Stimulated activated effector memory CD8-positive, alpha-beta T cell treated with anti-CD3 and anti-CD28 coated beads, Interleukin-12 subunit alpha, Interleukin-12 subunit beta, amount 100 ng/mL, for 72 hours (primary cell): ENCODE measurements at regions not wholly inside any gene's neighbourhood (a gene's known extent, or its start where the extent isn't known, plus 50 kb on each side); places are given as distances from the start of the nearest gene placed in this dataset.
"Not testable (repeated sequence)": the region's sequence is repeated elsewhere in the genome, so short reads cannot be mapped to it uniquely, and the experiment has no call there.

Experiments used
- ATAC-seq: fragments of 150-1000 bp; cut with Tn5 transposase; 2 replicates; pipeline ENCODE4 v1.10.0; 2021
- DNase-seq, 2 donors: peaks; one replicate each; pipeline ENCODE4 v3.0.0; 2021 to 2022; ENCODE audit warnings: low spot score in 2 of 2
- H3K27ac Mint-ChIP-seq: one replicate; pipeline ENCODE4 v1.8.0; 2022; ENCODE audit warnings: mild to moderate bottlenecking, mixed read lengths
- H3K36me3 Mint-ChIP-seq: one replicate; pipeline ENCODE4 v1.8.0; 2022; ENCODE audit warnings: mild to moderate bottlenecking, mixed read lengths
- H3K4me1 Mint-ChIP-seq: one replicate; pipeline ENCODE4 v1.8.0; 2022; ENCODE audit warnings: mixed read lengths
- H3K4me3 Mint-ChIP-seq: one replicate; pipeline ENCODE4 v1.8.0; 2022; ENCODE audit warnings: mild to moderate bottlenecking, mixed read lengths
- H3K9me3 Mint-ChIP-seq: one replicate; pipeline ENCODE4 v1.8.0; 2022; ENCODE audit warnings: mixed read lengths

DNA sequence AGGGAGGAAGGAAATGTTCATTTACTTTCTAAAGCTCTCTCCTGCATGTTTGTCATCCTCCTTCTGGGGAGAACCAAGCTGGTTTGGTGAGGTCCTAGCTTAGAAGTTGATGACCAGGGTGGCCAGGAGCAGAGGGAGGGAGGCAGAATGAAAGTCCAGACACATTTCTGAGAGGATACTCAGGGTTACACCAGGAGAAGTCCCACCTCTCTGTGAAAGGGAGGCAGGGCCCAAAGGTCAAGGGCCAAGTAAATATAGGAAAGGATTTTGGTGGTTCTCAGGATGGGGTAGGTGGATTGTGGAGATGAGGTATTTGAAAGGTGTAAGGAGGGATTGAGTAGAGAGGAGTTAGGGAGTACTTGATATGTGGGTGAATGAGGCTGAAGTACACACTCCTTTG lies 58.0 kb upstream of the FBXO11 start:
- DNase-seq (no peak), ATAC-seq (no peak)
- Mint-ChIP-seq H3K4me3 (no peak overlapping the region), H3K4me1 (no peaks in the 10 kb centered on the region), H3K27ac (no peak overlapping the region), H3K36me3 (no peaks in the 10 kb centered on the region), H3K9me3 (no peaks in the 10 kb centered on the region)

DNA sequence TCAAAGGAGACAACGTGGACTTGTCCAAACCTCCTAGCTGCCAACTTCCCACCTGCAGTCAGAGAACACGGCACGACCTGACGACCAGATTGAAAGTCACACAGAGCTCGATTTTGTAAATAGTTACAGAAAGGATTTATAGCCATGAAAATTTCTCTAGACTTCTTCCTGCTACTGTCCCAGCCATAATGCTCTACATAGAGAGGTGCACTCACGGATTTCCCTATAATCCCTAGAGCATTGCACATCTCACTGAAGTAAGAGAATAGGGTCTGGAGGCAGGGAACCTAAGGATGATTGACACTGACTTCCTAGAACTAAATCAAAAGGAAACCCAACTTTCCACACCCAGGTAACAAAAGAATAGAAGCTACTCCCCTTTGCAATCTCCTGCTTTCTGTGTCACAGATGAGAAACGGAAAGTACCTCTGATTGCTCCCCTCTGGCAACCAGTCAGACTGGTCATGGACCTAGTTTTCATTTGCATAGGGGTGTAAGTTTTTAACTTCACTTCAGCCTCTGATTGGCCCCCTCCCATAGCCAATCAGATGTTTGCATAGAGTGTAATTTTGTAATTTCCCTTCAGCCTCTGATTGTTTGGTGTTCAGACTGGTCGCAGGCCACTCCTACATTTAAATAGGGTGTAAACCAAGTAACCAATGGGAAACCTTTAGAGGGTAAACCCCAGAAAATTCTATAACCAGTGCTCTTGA lies 58.6 kb upstream of the FBXO11 start:
- Mint-ChIP-seq H3K27ac (no peak overlapping the region), H3K36me3 (no peaks in the 10 kb centered on the region), H3K4me1 (no peaks in the 10 kb centered on the region), H3K9me3 (no peaks in the 10 kb centered on the region), H3K4me3 (no peak overlapping the region)
- DNase-seq (no peak), ATAC-seq (peak; percentile 56)

DNA sequence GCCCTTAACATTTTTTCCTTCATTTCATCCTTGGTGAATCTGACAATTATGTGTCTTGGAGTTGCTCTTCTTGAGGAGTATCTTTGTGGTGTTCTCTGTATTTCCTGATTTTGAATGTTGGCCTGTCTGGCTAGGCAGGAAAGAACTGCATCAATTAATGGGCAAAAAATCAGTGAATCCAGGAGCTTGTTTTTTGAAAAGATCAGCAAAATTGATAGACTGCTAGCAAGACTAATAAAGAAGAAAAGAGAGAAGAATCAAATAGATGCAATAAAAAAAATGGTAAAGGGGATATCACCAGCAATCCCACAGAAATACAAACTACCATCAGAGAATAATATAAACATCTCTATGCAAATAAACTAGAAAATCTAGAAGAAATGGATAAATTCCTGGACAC lies 70.4 kb upstream of the FBXO11 start:
- not testable (repeated sequence) for H3K4me3 Mint-ChIP-seq, H3K27ac Mint-ChIP-seq, DNase-seq, H3K4me1 Mint-ChIP-seq, H3K9me3 Mint-ChIP-seq, ATAC-seq, H3K36me3 Mint-ChIP-seq

DNA sequence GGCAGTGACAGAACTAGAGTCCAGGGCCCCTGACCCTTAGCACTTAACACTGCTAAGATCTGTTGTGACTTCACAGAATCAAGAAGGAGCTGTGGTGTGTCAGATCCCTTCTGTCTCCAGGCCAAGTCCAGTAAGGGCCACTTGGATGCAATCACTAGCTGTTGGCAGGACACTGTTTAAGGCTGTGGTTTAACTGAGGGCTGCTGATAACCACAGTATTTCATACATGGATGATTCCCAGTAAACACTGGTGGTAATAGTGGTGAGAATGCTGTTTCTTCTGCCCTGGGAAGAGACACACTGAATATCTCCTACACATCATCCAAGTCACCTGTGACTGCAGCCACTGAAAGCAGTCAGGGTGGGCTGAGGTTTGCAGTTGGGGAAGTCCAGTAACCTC lies 77.7 kb upstream of the FBXO11 start:
- ATAC-seq (no peak), DNase-seq (no peak)
- no peaks in the 10 kb centered on the region for H3K9me3 Mint-ChIP-seq
- H3K4me1 Mint-ChIP-seq, result no peaks in the 10 kb centered on the region
- H3K4me3 Mint-ChIP-seq, result no peak overlapping the region
- H3K36me3 Mint-ChIP-seq, result no peaks in the 10 kb centered on the region
- H3K27ac Mint-ChIP-seq, result no peak overlapping the region

DNA sequence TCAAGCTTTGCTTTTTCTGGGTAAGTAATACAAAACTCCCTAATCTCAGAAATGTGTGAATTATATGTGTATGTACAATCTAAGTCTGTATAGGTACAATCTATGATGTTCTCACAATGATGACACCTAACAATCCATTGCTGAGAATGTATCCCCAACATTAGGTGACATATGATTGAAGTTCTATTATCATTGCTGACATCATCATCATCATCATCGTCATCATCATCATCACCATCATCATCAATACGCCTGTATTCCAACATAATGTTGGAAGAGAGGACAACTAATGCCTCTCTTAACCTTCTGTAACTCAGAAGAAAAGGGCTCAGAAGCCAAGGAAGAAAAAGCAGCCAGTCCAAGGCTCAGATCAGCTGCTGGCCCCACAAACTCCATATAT lies 84.2 kb upstream of the FBXO11 start:
- ATAC-seq (no peak), DNase-seq (no peak)
- no peak overlapping the region for H3K27ac Mint-ChIP-seq
- no peaks in the 10 kb centered on the region for H3K9me3 Mint-ChIP-seq
- H3K4me3 Mint-ChIP-seq, result no peak overlapping the region
- no peaks in the 10 kb centered on the region for H3K36me3 Mint-ChIP-seq
- no peaks in the 10 kb centered on the region for H3K4me1 Mint-ChIP-seq

DNA sequence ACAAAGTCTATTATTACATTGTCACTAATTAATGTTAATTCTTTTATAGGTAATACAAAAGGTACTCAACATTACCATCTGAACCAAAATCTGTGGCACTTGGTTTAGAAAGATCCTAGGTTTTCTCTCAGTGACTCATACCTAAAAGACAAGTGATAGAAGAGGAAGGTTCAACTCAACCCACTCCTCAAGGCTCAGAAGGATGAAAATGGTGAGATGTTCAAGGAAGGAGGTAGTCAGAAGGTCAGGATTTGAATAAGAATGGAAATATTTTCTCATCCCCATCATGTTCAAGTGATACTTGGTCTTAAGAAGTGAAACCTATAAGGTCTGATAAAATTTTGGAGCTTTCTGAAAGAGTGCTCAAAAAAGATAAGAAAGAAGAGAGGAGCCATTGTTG lies 86.4 kb upstream of the FBXO11 start:
- ATAC-seq (no peak), DNase-seq (no peak)
- H3K27ac Mint-ChIP-seq, result no peak overlapping the region
- no peaks in the 10 kb centered on the region for H3K9me3 Mint-ChIP-seq
- H3K36me3 Mint-ChIP-seq, result no peaks in the 10 kb centered on the region
- no peaks in the 10 kb centered on the region for H3K4me1 Mint-ChIP-seq
- H3K4me3 Mint-ChIP-seq, result no peak overlapping the region

DNA sequence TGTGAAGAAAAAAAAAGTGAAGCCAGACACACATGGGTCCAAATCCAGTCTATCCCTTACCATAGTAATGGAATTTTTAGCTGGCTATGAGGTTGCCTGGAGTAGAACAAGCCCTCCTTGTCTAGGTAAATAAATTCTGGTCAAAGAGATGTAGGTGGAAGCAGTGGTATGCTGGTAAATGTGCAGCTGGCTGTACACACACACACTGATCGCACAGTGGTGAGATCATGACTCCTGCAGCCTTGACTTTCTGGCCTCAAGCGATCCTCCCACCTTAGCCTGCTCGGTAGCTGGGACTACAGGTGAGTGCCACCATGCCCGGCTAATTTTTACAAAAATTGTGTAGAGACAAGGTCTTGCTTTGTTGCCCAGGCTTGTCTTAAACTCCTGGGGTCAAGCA lies 90.5 kb upstream of the FBXO11 start:
- DNase-seq (no peak), ATAC-seq (no peak)
- no peaks in the 10 kb centered on the region for H3K4me1 Mint-ChIP-seq
- H3K27ac Mint-ChIP-seq, result no peak overlapping the region
- no peak overlapping the region for H3K4me3 Mint-ChIP-seq
- no peaks in the 10 kb centered on the region for H3K9me3 Mint-ChIP-seq
- H3K36me3 Mint-ChIP-seq, result no peaks in the 10 kb centered on the region

DNA sequence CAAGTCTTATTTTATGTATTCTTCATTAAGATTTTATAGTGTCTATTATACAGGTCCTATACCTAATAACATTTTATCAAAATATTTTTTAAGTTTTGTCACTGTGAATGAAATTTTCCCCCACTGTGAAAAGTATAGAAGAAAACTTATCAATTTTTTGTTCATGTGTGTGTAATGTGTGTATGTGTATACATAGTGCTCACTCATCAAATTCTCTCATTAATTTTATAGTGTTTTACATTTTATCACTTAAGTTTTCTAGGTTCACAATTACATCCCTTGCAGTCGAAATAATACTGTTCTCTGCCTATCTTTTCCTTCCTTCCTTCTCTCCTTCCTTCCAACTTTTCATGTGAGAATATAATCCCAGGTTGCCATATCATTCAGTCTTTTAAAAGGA lies 93.2 kb upstream of the FBXO11 start:
- H3K9me3 Mint-ChIP-seq, result no peaks in the 10 kb centered on the region
- ATAC-seq, result no peak
- DNase-seq, result no peak
- no peak overlapping the region for H3K4me3 Mint-ChIP-seq
- no peak overlapping the region for H3K27ac Mint-ChIP-seq
- no peaks in the 10 kb centered on the region for H3K36me3 Mint-ChIP-seq
- no peaks in the 10 kb centered on the region for H3K4me1 Mint-ChIP-seq

DNA sequence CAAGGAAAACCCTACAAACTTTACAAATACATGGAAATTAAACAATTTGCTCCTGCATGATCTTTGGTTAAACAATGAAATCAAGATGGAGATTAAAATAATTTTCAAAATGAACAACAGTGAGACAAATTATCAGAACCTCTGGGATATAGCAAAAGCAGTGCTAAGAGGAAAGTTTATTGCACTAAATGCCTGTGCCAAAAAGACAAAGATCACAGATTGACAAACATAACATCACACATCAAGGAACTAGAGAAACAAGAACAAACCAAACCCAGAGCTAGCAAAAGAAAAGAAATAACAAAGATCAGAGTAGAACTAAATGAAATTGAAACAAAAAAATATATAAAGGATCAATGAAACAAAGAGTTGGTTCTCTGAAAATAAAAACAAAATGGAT lies 95.2 kb upstream of the FBXO11 start:
- ATAC-seq (no peak), DNase-seq (no peak)
- Mint-ChIP-seq H3K4me1 (no peaks in the 10 kb centered on the region), H3K9me3 (no peaks in the 10 kb centered on the region), H3K27ac (no peak overlapping the region), H3K36me3 (no peaks in the 10 kb centered on the region), H3K4me3 (no peak overlapping the region)

DNA sequence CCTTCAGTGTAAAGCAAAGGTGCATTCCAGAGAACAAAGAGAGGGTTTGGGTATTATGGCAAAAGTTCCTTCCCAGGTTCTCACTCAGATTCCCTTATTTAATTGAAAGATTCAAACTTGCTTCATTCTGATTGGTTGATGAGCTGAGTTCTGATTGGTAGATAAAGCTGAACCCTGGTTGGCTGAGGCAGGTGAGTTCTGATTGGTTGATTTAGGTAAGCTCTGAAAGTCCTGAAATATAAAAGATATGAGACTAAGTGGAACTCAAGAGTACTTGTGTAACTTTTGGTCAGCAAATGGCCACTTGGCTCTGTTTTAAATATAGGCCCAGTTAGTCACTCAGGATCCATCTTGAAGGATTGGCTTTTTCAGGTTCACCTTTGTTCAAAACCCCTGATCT lies 99.8 kb upstream of the FBXO11 start:
- H3K27ac Mint-ChIP-seq, result no peak overlapping the region
- no peak for ATAC-seq
- no peaks in the 10 kb centered on the region for H3K4me1 Mint-ChIP-seq
- H3K36me3 Mint-ChIP-seq, result no peaks in the 10 kb centered on the region
- DNase-seq, result no peak
- H3K4me3 Mint-ChIP-seq, result no peak overlapping the region
- no peaks in the 10 kb centered on the region for H3K9me3 Mint-ChIP-seq

DNA sequence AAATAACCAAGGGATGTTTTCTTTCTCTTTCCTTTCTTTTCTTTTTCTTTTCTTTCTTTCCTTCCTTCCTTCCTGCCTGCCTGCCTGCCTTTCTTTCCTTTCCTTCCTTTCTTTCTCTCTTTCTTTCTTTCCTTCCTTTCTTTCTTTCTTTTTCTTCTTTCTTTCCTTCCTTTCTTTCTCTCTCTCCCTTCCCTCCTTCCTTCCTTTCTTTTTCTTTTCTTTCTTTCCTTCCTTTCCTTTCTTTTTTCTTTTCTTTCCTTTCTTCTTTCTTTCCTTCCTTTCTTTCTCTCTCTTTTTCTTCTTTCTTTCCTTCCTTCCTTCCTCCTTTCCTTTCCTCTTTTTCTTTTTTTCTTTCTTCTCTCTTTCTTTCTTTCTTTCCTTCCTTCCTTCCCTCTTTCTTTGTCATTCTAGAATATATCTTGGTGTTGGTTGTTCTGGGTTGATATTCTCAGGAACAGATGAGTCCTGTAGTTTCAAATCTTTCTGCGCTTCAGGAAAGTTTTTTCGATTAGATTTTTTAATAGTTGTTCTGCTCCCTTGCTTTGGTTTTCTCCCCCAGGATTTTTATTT lies 101.5 kb upstream of the FBXO11 start:
- H3K9me3 Mint-ChIP-seq, result no peaks in the 10 kb centered on the region
- DNase-seq (no peak), ATAC-seq (no peak)
- H3K4me1 Mint-ChIP-seq, result no peaks in the 10 kb centered on the region
- H3K36me3 Mint-ChIP-seq, result no peaks in the 10 kb centered on the region
- H3K27ac Mint-ChIP-seq, result no peak overlapping the region
- no peak overlapping the region for H3K4me3 Mint-ChIP-seq

DNA sequence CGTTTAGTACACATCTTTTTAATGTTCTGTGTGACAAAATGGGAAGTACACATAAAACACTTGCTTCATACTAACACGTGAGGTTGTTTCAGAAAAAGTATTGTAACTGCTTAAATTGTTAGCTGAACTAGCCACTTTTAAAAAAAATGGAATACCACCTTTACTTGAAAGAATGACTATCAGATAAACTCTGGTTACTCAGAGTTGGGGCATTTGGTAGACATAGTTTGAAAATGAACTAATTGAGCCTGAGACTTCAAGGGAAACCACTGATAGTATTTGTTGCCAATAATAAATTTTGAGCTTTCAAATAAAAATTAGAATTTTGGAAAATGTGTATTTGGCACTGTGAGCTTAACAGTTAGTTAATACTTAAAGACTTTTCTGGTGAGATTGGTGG lies 103.0 kb upstream of the FBXO11 start:
- no peak for DNase-seq
- no peak overlapping the region for H3K27ac Mint-ChIP-seq
- no peaks in the 10 kb centered on the region for H3K9me3 Mint-ChIP-seq
- no peaks in the 10 kb centered on the region for H3K4me1 Mint-ChIP-seq
- no peak for ATAC-seq
- no peaks in the 10 kb centered on the region for H3K36me3 Mint-ChIP-seq
- no peak overlapping the region for H3K4me3 Mint-ChIP-seq

DNA sequence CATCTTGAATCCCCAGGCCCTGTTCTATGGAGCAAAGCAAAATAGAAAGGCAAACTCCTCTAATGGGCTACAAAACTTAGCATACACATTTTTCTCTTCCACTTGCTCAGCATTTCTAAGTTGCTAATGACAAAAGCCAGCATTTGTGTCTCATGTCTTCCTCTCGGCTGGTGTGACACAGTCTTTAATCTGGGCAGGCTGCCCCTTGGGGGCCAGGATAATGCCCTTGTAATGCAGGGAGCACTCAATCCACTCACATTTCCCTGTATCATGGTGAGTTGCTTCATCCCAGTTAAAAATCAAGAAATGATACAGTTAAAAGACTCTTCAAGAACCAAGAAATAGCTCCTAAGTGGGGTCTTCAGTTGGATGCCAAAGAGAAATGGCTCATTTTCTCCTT lies 109.1 kb upstream of the FBXO11 start:
- Mint-ChIP-seq H3K9me3 (peaks cover 4% of the 10 kb centered on the region), H3K4me3 (no peak overlapping the region), H3K4me1 (no peaks in the 10 kb centered on the region), H3K36me3 (no peaks in the 10 kb centered on the region), H3K27ac (no peak overlapping the region)
- ATAC-seq (no peak), DNase-seq (no peak)

DNA sequence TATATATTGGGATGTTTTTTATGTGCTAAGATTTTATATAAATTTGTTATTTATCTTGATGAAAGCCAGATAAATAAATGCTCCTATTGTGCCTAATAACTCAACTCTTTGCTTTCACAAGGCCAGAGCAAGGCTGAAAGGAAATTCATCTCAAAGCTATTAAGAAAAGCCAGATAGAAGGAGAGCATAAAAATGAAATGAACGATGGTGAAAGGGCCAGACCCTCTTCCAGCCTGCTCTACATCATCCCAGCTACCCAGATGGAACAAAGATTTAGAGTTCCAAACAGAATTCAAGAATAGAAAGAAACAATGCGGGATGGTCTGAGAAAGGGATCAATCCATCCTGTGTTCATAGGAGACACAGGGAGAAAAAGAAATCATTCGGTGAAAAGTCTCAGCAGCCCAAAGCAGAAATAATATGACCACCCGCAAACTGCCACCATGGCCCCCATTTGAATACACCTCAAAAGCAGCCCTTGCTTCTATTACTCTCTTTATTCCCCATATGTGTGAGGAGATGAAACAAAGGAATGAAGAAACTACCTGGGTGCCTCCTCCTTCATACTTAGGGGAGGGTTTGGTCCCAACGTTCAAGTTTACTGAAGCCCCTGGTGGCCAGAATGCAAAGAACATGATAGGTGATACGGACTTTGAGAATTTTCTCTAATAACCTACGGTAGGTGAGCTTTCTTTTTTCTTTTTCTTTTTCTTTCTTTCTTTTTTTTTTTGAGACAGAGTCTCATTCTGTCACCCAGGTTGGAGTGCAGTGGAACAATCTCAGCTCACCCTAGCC lies 110.1 kb upstream of the FBXO11 start:
- H3K27ac Mint-ChIP-seq, result no peak overlapping the region
- H3K4me1 Mint-ChIP-seq, result no peaks in the 10 kb centered on the region
- H3K9me3 Mint-ChIP-seq, result peaks cover 4% of the 10 kb centered on the region
- no peaks in the 10 kb centered on the region for H3K36me3 Mint-ChIP-seq
- no peak overlapping the region for H3K4me3 Mint-ChIP-seq
- no peak for ATAC-seq
- no peak for DNase-seq

DNA sequence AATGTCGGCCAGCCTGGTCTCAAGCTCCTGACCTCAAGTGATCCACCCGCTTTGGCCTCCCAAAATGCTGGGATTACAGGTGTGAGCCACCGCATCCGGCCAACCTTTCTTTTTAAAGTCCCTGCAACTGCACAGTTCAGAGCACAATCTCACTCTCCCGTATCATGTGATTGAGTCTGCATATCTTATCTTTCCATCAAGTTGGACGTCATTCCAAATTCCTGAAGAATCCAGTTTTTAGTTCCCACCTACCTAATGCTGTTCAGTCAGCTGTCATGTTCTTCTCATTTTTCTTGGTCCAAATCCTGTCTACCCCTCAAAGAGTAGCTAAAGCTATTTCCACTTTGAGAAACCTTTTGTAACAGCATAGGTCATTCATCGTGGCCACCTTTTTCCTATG lies 110.8 kb upstream of the FBXO11 start:
- H3K27ac Mint-ChIP-seq, result no peak overlapping the region
- H3K4me3 Mint-ChIP-seq, result no peak overlapping the region
- no peaks in the 10 kb centered on the region for H3K4me1 Mint-ChIP-seq
- no peak for DNase-seq
- no peak for ATAC-seq
- H3K9me3 Mint-ChIP-seq, result peaks cover 4% of the 10 kb centered on the region
- H3K36me3 Mint-ChIP-seq, result no peaks in the 10 kb centered on the region

DNA sequence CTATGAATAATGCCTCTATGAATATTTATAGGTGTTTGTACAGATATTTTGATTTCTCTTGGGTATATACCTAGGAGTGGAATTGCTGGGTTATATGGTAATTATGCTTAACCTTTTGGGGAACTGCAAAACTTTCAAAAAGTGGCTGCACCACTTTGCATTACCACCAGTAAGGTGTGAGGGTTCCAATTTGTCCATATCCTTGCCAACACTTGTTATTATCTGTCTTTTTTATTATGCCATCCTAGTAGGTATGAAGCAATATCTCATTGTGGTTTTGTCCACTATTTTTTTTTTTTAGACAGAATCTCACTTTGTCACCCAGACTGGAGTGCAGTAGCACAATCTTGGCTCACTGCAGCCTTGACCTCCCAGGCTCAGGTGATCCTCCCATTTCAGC lies 112.2 kb upstream of the FBXO11 start:
- DNase-seq, result no peak
- Mint-ChIP-seq H3K4me1 (no peaks in the 10 kb centered on the region), H3K9me3 (peaks cover 4% of the 10 kb centered on the region), H3K36me3 (no peaks in the 10 kb centered on the region), H3K27ac (no peak overlapping the region), H3K4me3 (no peak overlapping the region)
- no peak for ATAC-seq
